HFFc6 (cell line): ENCODE measurements at regions not wholly inside any gene's neighbourhood (a gene's known extent, or its start where the extent isn't known, plus 50 kb on each side); places are given as distances from the start of the nearest gene placed in this dataset.

Experiments used
- DNase-seq: peaks from one replicate; pipeline ENCODE4 v3.0.0-alpha.2; 2018
- H3K27ac Mint-ChIP-seq: 2 replicates; pipeline ENCODE4 v1.8.0; 2020; ENCODE audit warnings: mild to moderate bottlenecking, mixed read lengths
- H3K27me3 Mint-ChIP-seq: 2 replicates; pipeline ENCODE4 v1.8.0; 2021; ENCODE audit warnings: mild to moderate bottlenecking, moderate library complexity, mixed read lengths; ENCODE audit not compliant: insufficient read depth
- H3K36me3 Mint-ChIP-seq: 2 replicates; pipeline ENCODE4 v1.8.0; 2021; ENCODE audit warnings: low read depth, mixed read lengths
- H3K4me1 Mint-ChIP-seq: 2 replicates; pipeline ENCODE4 v1.8.0; 2020; ENCODE audit warnings: low read depth, mixed read lengths
- H3K4me3 Mint-ChIP-seq: 2 replicates; pipeline ENCODE4 v1.8.0; 2020; ENCODE audit warnings: mild to moderate bottlenecking, moderate library complexity, mixed read lengths
- H3K9me3 Mint-ChIP-seq: 2 replicates; pipeline ENCODE4 v1.8.0; 2020; ENCODE audit warnings: mild to moderate bottlenecking, mixed read lengths
- CTCF ChIP-seq: fragments of 200-600 bp; sonication (generic); IDR thresholded peaks from 2 replicates; pipeline ENCODE4 v1.5.0; 2021; ENCODE audit warnings: antibody characterized with exemption, mild to moderate bottlenecking

- H3K27ac Mint-ChIP-seq: no peak overlapping the region
- peaks cover 7% of the 10 kb centered on the region; the same call in 1 of the 2 replicates for H3K27me3 Mint-ChIP-seq
- no peaks in the 10 kb centered on the region for H3K9me3 Mint-ChIP-seq
- H3K4me3 Mint-ChIP-seq: no peak overlapping the region
- TF ChIP-seq CTCF: no peak
- no peak for DNase-seq
- no peaks in the 10 kb centered on the region for H3K4me1 Mint-ChIP-seq
- H3K36me3 Mint-ChIP-seq: no peaks in the 10 kb centered on the region
Measured at GRCh38 chr1:60868901-60869663, 213.3 kb upstream of the NFIA start.

GRCh38 chr1:60867782-60868181, 214.6 kb upstream of the NFIA start:
- no peaks in the 10 kb centered on the region for H3K36me3 Mint-ChIP-seq
- H3K4me1 Mint-ChIP-seq: no peaks in the 10 kb centered on the region
- TF ChIP-seq CTCF: no peak
- no peak for DNase-seq
- peaks cover 7% of the 10 kb centered on the region; the same call in 1 of the 2 replicates for H3K27me3 Mint-ChIP-seq
- no peak overlapping the region for H3K4me3 Mint-ChIP-seq
- H3K27ac Mint-ChIP-seq: no peak overlapping the region
- H3K9me3 Mint-ChIP-seq: no peaks in the 10 kb centered on the region

GRCh38 chr1:60866917-60867531, 215.3 kb upstream of the NFIA start:
- Mint-ChIP-seq H3K36me3 (no peaks in the 10 kb centered on the region), H3K4me1 (no peaks in the 10 kb centered on the region), H3K9me3 (no peaks in the 10 kb centered on the region), H3K4me3 (no peak overlapping the region), H3K27me3 (peaks cover 7% of the 10 kb centered on the region; the same call in 1 of the 2 replicates), H3K27ac (no peak overlapping the region)
- TF ChIP-seq CTCF: no peak
- no peak for DNase-seq

- Mint-ChIP-seq H3K27ac (no peak overlapping the region), H3K9me3 (no peaks in the 10 kb centered on the region; the same call in 1 of the 2 replicates), H3K4me1 (no peaks in the 10 kb centered on the region), H3K27me3 (peaks cover 7% of the 10 kb centered on the region; the same call in 1 of the 2 replicates), H3K4me3 (no peak overlapping the region), H3K36me3 (no peaks in the 10 kb centered on the region)
- no peak for TF ChIP-seq CTCF
- no peak for DNase-seq
Measured at GRCh38 chr1:60866226-60866900, 216.0 kb upstream of the NFIA start.

- DNase-seq: no peak
- Mint-ChIP-seq H3K27ac (no peak overlapping the region), H3K27me3 (peaks cover 7% of the 10 kb centered on the region; the same call in 1 of the 2 replicates), H3K9me3 (no peaks in the 10 kb centered on the region; the same call in 1 of the 2 replicates), H3K36me3 (no peaks in the 10 kb centered on the region), H3K4me1 (no peaks in the 10 kb centered on the region), H3K4me3 (no peak overlapping the region)
- no peak for TF ChIP-seq CTCF
Measured at GRCh38 chr1:60865166-60865565, 217.2 kb upstream of the NFIA start.
